NCI-H82 treated with DMSO at 0.1 percent for 48 hours (cell line): ENCODE measurements at regions not wholly inside any gene's neighbourhood (a gene's known extent, or its start where the extent isn't known, plus 50 kb on each side); places are given as distances from the start of the nearest gene placed in this dataset.

ENCODE experiments used
- DNase-seq: peaks from one replicate; lab custom pipeline; 2025; ENCODE audit not compliant: unreplicated experiment; lab: John Stamatoyannopoulos, UW

DNA sequence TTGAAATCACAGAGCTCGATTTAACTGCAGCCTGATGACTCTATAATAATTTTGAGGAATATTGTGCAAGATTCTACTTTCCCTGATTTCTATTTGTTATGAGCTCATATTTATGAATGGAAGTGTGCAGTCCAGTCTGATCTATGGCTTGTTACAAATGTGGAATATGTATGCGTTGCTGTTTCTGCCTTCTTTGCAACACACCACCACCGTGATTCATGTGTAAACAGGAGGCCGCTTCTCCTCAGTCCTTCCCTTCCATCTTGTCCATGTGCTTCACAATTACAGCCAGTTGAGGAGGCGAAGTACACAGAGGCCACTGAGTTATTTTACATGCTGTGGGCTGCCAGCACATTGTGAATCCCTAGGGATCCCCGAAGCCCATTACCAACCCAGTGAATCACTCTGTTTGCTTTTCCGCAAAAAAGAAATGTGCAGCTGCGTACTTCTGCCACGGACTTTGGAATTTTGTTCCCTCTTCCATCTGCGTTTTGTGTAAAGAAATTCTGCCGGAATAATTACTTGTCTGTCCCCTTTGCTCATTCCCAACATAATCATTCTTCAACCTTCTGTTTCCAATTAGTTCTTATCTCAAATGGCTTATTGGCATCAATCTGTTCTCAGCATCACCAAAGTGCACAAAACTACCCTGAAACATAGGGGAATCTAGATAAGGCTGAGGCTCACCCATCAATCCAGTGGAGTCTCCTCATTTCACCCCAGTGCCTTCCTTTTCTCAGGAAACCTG, 551.6 kb upstream of the CITED2 start:
- no peak for DNase-seq

GRCh38 chr6:139923964-139924475, 549.6 kb upstream of the CITED2 start:
- DNase-seq, result no peak

DNA sequence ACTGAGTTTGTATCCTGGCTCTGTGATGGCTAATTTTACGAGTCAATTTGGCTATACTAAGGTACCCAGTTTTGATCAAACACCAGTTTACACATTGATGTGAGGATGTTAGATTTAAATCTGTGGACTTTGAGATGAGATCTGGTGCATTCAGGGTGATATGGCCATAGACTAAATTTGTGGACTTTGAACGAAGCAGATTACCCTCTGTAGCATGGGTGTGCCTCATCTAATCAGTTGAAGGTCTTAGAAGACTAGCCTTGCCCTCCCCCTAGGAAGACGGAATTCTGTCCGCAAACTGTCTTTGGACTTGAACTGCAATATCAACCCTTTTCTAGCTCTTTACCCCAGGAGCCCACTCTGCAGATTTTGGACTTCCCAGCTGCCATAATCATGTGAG, 547.8 kb upstream of the CITED2 start:
- no peak for DNase-seq

GRCh38 chr6:139920776-139921100, 546.3 kb upstream of the CITED2 start:
- DNase-seq, result no peak

GRCh38 chr6:139920027-139920775, 545.8 kb upstream of the CITED2 start:
- DNase-seq, result no peak

- no peak for DNase-seq
Measured at GRCh38 chr6:139919107-139920026, 544.9 kb upstream of the CITED2 start.

GRCh38 chr6:139917951-139918630, 543.6 kb upstream of the CITED2 start:
- no peak for DNase-seq

DNA sequence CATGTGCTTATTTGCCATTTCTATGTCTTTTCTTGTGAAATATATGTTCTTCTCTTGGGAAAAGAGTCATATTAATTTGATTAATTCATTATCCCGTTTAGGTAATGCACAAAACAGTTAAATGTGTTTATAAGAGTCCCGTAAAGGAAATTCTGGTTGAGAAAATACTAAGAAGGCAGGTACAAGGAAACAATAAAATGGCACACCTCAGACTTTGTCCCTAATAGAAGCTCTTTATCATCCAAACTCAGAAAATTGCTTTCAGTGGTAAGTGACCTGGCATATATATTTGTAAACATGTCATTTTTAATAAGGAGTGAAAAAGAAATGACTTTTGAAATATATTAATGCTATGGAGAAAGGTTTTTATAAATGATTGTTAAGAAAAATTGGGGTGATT, 540.5 kb upstream of the CITED2 start:
- no peak for DNase-seq

GRCh38 chr6:139912735-139913400, 538.4 kb upstream of the CITED2 start:
- DNase-seq, result no peak

DNA sequence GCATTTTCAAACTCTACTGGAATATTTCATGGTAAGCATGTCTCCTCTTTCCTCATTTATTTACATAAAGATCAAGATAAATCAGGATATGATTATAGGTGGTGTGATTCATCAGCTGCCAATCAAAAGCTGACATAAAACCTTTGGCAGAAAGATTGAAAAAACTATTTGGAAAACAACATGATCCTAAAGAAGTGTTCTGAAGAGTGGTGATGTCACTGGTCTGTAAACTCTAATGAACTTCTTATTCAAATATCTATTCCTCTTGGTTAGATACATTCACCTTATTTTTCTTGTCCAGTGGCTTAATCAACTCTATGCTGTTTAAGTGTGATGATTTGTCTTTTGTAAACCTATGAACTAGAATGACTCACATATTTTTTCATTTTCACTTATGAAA, 535.5 kb upstream of the CITED2 start:
- DNase-seq, result no peak

DNA sequence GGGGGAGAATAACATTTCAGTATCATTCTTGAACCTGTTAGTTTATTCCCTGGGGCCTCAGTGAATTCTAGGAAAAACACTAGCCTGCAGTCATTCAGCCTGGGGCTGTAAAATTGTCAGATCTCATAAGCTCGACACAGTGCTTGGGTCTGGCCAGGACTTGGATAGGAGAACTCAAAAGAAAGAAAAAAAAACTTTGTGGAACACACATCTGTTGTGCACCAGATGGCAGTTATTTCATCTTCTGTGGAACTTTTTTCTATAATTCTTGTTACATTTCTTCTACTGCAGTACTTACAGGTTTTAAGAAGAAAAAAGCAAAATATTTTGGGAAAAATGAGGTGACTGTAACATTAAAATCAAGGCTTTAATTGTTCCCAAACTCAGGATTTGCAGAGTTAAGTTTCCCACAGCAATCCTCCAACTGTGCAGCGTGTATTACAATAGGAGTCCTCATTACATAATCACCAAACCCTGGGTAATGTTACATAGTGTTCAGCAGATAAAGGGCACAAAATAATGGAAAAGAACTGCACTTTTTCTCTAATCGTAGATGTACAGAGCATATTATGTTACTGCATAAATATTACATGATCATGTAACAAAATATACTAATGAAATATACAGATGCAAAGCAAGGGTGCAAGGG, 531.1 kb upstream of the CITED2 start:
- no peak for DNase-seq

DNA sequence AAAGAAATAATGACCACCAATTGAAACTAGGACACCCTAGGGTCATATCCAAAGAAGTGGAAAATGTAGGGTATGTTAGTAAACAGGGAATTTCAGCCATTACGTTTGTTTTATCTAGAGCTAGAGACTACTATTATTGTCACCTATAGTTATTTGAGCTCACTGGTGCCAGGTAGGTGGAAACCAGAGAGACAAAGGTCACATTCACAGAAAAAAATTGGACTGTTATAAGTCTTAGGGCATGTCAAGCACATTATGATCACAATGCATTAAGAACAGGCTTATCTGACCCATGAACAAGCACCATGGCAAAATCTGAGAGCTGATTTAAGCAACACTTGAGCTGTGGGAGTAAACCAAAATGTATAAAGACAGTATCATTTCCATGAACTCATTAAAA, 530.1 kb upstream of the CITED2 start:
- no peak for DNase-seq

GRCh38 chr6:139904158-139904533, 529.7 kb upstream of the CITED2 start:
- no peak for DNase-seq

GRCh38 chr6:139903411-139904157, 529.1 kb upstream of the CITED2 start:
- DNase-seq, result no peak

DNA sequence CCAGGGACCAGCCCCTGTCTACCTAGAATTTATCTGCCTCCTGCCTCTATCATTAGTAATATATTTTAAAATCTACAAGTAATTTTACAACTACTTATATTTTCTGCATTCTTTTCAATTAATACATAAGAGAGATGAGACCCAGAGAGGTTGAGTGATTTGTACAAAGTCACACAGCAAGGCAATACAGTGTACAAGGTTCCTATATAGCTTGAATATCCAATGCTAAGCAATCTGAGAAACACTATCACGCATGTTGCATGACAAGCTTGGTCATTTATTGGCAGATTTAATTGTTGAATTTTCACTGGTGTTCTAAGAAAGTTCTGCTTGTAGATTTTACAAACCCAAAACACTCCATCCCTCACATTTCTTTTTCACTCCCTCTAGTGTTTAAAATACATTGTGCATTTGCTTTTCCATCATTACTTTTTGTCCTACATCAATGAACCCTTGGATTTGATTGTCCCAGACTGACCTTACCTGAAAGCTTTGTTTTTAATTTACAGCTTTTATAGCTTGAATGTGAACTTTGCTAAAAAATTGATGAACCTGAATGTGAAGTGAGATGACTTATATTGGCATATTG, 520.9 kb upstream of the CITED2 start:
- DNase-seq, result no peak

DNA sequence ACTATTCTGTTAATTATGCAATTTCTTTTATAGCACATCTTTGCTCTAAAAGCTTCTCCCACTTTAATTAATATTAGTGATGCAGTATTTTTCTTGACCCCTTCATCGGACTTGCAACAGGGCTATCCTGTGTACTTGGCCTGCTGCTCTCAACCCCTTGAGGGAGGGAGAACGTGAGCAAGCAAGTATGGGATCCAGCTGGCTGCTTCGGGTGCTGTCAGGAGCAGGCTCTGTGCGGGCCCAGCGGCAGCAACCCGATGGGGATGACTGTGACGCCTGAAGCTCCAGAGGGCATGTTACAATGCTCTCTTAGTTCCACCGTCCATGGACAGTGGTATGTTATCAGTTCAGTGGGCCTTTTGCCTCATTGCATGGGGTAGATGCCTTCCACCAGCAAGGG, 519.8 kb upstream of the CITED2 start:
- no peak for DNase-seq

DNA sequence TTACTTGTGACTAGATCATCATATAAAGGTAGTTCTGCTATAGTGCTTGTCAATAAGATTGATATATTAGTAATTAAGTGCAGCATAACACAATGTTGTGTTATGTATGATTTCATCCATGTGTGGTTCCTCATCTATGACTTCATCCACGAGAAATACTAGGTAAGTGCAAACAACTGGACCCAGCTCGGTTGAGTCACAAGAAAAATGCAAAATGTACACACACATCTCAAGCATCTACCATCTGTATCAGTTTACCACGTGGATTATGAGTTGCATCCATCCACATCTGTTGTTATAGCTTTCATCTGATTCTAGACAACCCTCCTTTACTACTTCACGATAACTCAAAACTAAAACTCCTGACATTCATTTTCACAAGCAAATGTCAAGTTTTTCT, 517.0 kb upstream of the CITED2 start:
- no peak for DNase-seq

DNA sequence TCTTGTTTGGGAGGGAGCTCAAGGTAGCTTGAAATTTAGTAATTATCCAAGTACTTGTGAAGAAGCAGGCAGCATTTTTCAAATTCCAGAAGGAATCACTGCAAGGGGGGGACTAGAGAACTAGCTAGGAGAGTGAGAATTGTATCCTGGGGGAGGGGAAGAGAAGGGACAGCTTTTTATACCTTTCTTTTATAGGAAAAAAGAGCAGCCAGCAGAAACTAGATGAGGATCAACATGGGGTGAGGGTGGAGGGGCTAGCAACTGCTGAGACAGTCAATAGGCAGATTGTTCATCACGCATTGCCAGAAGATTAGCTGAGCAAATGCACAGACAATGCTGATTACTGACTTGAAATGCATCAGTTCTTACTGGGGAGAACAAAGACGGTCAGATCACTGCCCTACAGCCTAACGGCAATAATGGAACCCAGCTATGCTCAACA, 514.3 kb upstream of the CITED2 start:
- peak; percentile 88 for DNase-seq

GRCh38 chr6:139887275-139887674, 512.8 kb upstream of the CITED2 start:
- DNase-seq, result no peak
